Activated T-cell treated with anti-CD3 and anti-CD28 coated beads, Interleukin-2, amount 50 U/mL, for 48 hours (primary cell): ENCODE measurements at regions not wholly inside any gene's neighbourhood (a gene's known extent, or its start where the extent isn't known, plus 50 kb on each side); places are given as distances from the start of the nearest gene placed in this dataset.

ENCODE experiments used
- DNase-seq, 2 experiments: peaks; one replicate each; pipeline ENCODE4 v3.0.0-alpha.2; 2020

GRCh38 chr3:7793786-7794185 is 707.8 kb upstream of the LMCD1 start:
- no peak for DNase-seq

GRCh38 chr3:7798276-7798675 is 703.3 kb upstream of the LMCD1 start:
- no peak for DNase-seq

GRCh38 chr3:7800006-7800780 is 701.4 kb upstream of the LMCD1 start:
- DNase-seq: no peak

- no peak for DNase-seq
These were observed 689.1 kb upstream of the LMCD1 start for GRCh38 chr3:7812490-7812889.

- DNase-seq: no peak
These were observed 688.3 kb upstream of the LMCD1 start for GRCh38 chr3:7813365-7813764.

GRCh38 chr3:7817239-7817638 is 684.4 kb upstream of the LMCD1 start:
- DNase-seq: no peak

GRCh38 chr3:7820969-7821368 is 680.7 kb upstream of the LMCD1 start:
- no peak for DNase-seq

GRCh38 chr3:7821858-7822257 is 679.8 kb upstream of the LMCD1 start:
- no peak for DNase-seq

- no peak for DNase-seq
These were observed 660.2 kb upstream of the LMCD1 start for GRCh38 chr3:7841451-7841850.

GRCh38 chr3:7843441-7843840 is 658.2 kb upstream of the LMCD1 start:
- DNase-seq: no peak

GRCh38 chr3:7847021-7847420 is 654.6 kb upstream of the LMCD1 start:
- DNase-seq: no peak

GRCh38 chr3:7847521-7847920 is 654.1 kb upstream of the LMCD1 start:
- DNase-seq: no peak

GRCh38 chr3:7854266-7854665 is 647.4 kb upstream of the LMCD1 start:
- DNase-seq: no peak

- DNase-seq: no peak
These were observed 646.9 kb upstream of the LMCD1 start for GRCh38 chr3:7854721-7855120.

- DNase-seq: no peak
These were observed 636.0 kb upstream of the LMCD1 start for GRCh38 chr3:7865611-7866010.

- no peak for DNase-seq
These were observed 634.0 kb upstream of the LMCD1 start for GRCh38 chr3:7867587-7867986.

GRCh38 chr3:7871003-7871560 is 630.5 kb upstream of the LMCD1 start:
- DNase-seq: no peak

- DNase-seq: no peak
These were observed 627.5 kb upstream of the LMCD1 start for GRCh38 chr3:7874116-7874515.

- DNase-seq: no peak
These were observed 625.7 kb upstream of the LMCD1 start for GRCh38 chr3:7875925-7876324.

- DNase-seq: peak; percentile 35 to 38
These were observed 624.8 kb upstream of the LMCD1 start for GRCh38 chr3:7876741-7877297.

- no peak for DNase-seq
These were observed 624.3 kb upstream of the LMCD1 start for GRCh38 chr3:7877312-7877711.

- no peak for DNase-seq
These were observed 622.1 kb upstream of the LMCD1 start for GRCh38 chr3:7879572-7879971.

GRCh38 chr3:7881946-7882345 is 619.7 kb upstream of the LMCD1 start:
- DNase-seq: no peak

- DNase-seq: no peak
These were observed 604.0 kb upstream of the LMCD1 start for GRCh38 chr3:7897655-7898054.

GRCh38 chr3:7913283-7913682 is 588.3 kb upstream of the LMCD1 start:
- no peak for DNase-seq
